CD4-positive, alpha-beta T cell treated with Interleukin-21 for 1 hour (primary cell): ENCODE measurements at regions not wholly inside any gene's neighbourhood (a gene's known extent, or its start where the extent isn't known, plus 50 kb on each side); places are given as distances from the start of the nearest gene placed in this dataset.

Experiments
- DNase-seq: peaks from one replicate; pipeline ENCODE4 v3.0.0-alpha.2; 2020

GRCh38 chr6:21648475-21649050, 55.0 kb downstream of the SOX4 start:
- no peak for DNase-seq

GRCh38 chr6:21653323-21653722, 59.8 kb downstream of the SOX4 start:
- DNase-seq: no peak

- no peak for DNase-seq
These were observed 60.4 kb downstream of the SOX4 start for GRCh38 chr6:21653905-21654304.

GRCh38 chr6:21654361-21654760, 60.8 kb downstream of the SOX4 start:
- no peak for DNase-seq

GRCh38 chr6:21663966-21664313, 70.4 kb downstream of the SOX4 start:
- DNase-seq: no peak

- DNase-seq: no peak
These were observed 71.0 kb downstream of the SOX4 start for GRCh38 chr6:21664314-21665109.

GRCh38 chr6:21665110-21665391, 71.5 kb downstream of the SOX4 start:
- no peak for DNase-seq

- DNase-seq: no peak
These were observed 72.0 kb downstream of the SOX4 start for GRCh38 chr6:21665392-21666200.

GRCh38 chr6:21666201-21666691, 72.7 kb downstream of the SOX4 start:
- DNase-seq: no peak

- no peak for DNase-seq
These were observed 73.5 kb downstream of the SOX4 start for GRCh38 chr6:21666853-21667681.

GRCh38 chr6:21668795-21669194, 75.2 kb downstream of the SOX4 start:
- DNase-seq: no peak

- no peak for DNase-seq
These were observed 83.2 kb downstream of the SOX4 start for GRCh38 chr6:21676769-21677168.

GRCh38 chr6:21678990-21679389, 85.4 kb downstream of the SOX4 start:
- DNase-seq: no peak

- DNase-seq: no peak
These were observed 86.3 kb downstream of the SOX4 start for GRCh38 chr6:21679761-21680265.

GRCh38 chr6:21680611-21681010, 87.1 kb downstream of the SOX4 start:
- DNase-seq: no peak

GRCh38 chr6:21690489-21690888, 96.9 kb downstream of the SOX4 start:
- no peak for DNase-seq

GRCh38 chr6:21691685-21692346, 98.3 kb downstream of the SOX4 start:
- no peak for DNase-seq

GRCh38 chr6:21692721-21693120, 99.2 kb downstream of the SOX4 start:
- no peak for DNase-seq

- DNase-seq: no peak
These were observed 100.6 kb downstream of the SOX4 start for GRCh38 chr6:21694168-21694567.

GRCh38 chr6:21707524-21708319, 114.2 kb downstream of the SOX4 start:
- DNase-seq: no peak

GRCh38 chr6:21708320-21708580, 114.7 kb downstream of the SOX4 start:
- DNase-seq: no peak

- DNase-seq: no peak
These were observed 116.7 kb downstream of the SOX4 start for GRCh38 chr6:21710216-21710615.
